Esophagus muscularis mucosa (tissue), 4 donors: ENCODE measurements at regions not wholly inside any gene's neighbourhood (a gene's known extent, or its start where the extent isn't known, plus 50 kb on each side); places are given as distances from the start of the nearest gene placed in this dataset.

ENCODE experiments used
- DNase-seq: peaks from one replicate; pipeline ENCODE4 v3.0.0-alpha.2; 2017; ENCODE audit errors: extremely low spot score
- H3K27ac ChIP-seq, 4 donors: fragments of 200-600 bp; sonication (generic); replicated peaks in 1 of 4; 1 replicate in 3 of 4; 2 replicates in 1 of 4; pipeline ENCODE4 v1.5.1; 2016 to 2019; ENCODE audit warnings: mild to moderate bottlenecking in 1 of 4
- H3K27me3 ChIP-seq, 4 donors: fragments of 200-600 bp; sonication (generic); one replicate each; pipeline versions ENCODE4 v1.5.1 to v1.6.0; 2016 to 2019
- H3K36me3 ChIP-seq, 4 donors: fragments of 200-600 bp; sonication (generic); one replicate each; pipeline ENCODE4 v1.5.1; 2016 to 2019
- H3K4me1 ChIP-seq, 4 donors: fragments of 200-600 bp; sonication (generic); one replicate each; pipeline ENCODE4 v1.5.1; 2016 to 2019
- H3K4me3 ChIP-seq, 4 donors: fragments of 200-600 bp; sonication (generic); 1 replicate in 2 of 4; 2 replicates in 2 of 4; pipeline ENCODE4 v1.5.1; 2016 to 2019; ENCODE audit warnings: mild to moderate bottlenecking in 4 of 4, moderate library complexity in 1 of 4
- H3K9me3 ChIP-seq, 4 donors: fragments of 200-600 bp; sonication (generic); 1 replicate in 3 of 4; 2 replicates in 1 of 4; pipeline ENCODE4 v1.5.1; 2016 to 2019
- CTCF ChIP-seq, 3 experiments: fragments of 200-600 bp in 2 of 3; fragments of 450-650 bp in 1 of 3; sonication (generic) in 2 of 3; IDR thresholded peaks; one replicate each; pipeline ENCODE4 v1.5.1; 2017 to 2019; ENCODE audit warnings: antibody characterized with exemption in 3 of 3, mild to moderate bottlenecking in 2 of 3, moderate library complexity in 1 of 3
- EP300 ChIP-seq: sonication (generic); formaldehyde crosslinking; IDR thresholded peaks from one replicate; pipeline ENCODE4 v1.6.1; 2017; ENCODE audit warnings: antibody characterized with exemption
- POLR2A ChIP-seq: fragments of 450-650 bp; IDR thresholded peaks from one replicate; pipeline ENCODE4 v1.6.1; 2017; ENCODE audit warnings: antibody characterized with exemption, moderate library complexity, mild to moderate bottlenecking, low read depth
- POLR2AphosphoS5 ChIP-seq, 2 donors: sonication (generic); formaldehyde crosslinking; IDR thresholded peaks; one replicate each; pipeline ENCODE4 v1.6.1; 2017; ENCODE audit warnings: antibody characterized with exemption in 2 of 2
- WGBS: methylation state at CpG from one replicate; pipeline ENCODE4 v1.1.5; 2018; 5-methylcytosine and 5-hydroxymethylcytosine counted together
- intact Hi-C: fragments of 100-400 bp; cut with DNase I; formaldehyde crosslinking; loops from one replicate; pipeline ENCODE4 v1.15.1; 2023

GRCh38 chr1:218948446-218948845 is 225.2 kb upstream of the LYPLAL1 start:
- peaks cover 0 to 4% (median 2%) of the 10 kb centered on the region in 4 donors for H3K4me1 ChIP-seq
- no peaks in the 10 kb centered on the region for H3K9me3 ChIP-seq
- intact Hi-C loops, result no loop called here
- no peak overlapping the region for H3K4me3 ChIP-seq
- WGBS, result 82% methylated on average over 6 of the region's 6 CpGs
- TF ChIP-seq EP300 (no peak), POLR2A (no peak)
- H3K27ac ChIP-seq, result no peak overlapping the region
- no peaks in the 10 kb centered on the region for H3K27me3 ChIP-seq
- no peaks in the 10 kb centered on the region for H3K36me3 ChIP-seq
- DNase-seq, result no peak

GRCh38 chr1:218953386-218953785 is 220.3 kb upstream of the LYPLAL1 start:
- no peaks in the 10 kb centered on the region for H3K36me3 ChIP-seq
- H3K27ac ChIP-seq, result no peak overlapping the region
- H3K27me3 ChIP-seq, result no peaks in the 10 kb centered on the region
- H3K9me3 ChIP-seq, result no peaks in the 10 kb centered on the region
- 79% methylated on average over 1 of the region's 1 CpG for WGBS
- H3K4me3 ChIP-seq, result no peak overlapping the region
- DNase-seq, result no peak
- intact Hi-C loops, result no loop called here
- peaks cover 0 to 12% (median 2%) of the 10 kb centered on the region in 4 donors for H3K4me1 ChIP-seq
- TF ChIP-seq POLR2AphosphoS5 (IDR thresholded peaks at IDR 0.05), result peak in 1 of 2 donors; percentile 25
- TF ChIP-seq POLR2A, result no peak

- Histone ChIP-seq H3K27ac (no peak overlapping the region), H3K9me3 (no peaks in the 10 kb centered on the region), H3K36me3 (no peaks in the 10 kb centered on the region), H3K27me3 (no peaks in the 10 kb centered on the region), H3K4me1 (peaks cover 0 to 12% (median 2%) of the 10 kb centered on the region in 4 donors), H3K4me3 (no peak overlapping the region)
- intact Hi-C loops, result no loop called here
- TF ChIP-seq POLR2AphosphoS5 (IDR thresholded peaks at IDR 0.05) (no peak), POLR2A (no peak), EP300 (no peak), CTCF (IDR thresholded peaks at IDR 0.05) (no peak)
- no peak for DNase-seq
- WGBS, result 58% methylated on average over 2 of the region's 2 CpGs
Observed at GRCh38 chr1:218957971-218958370, 215.7 kb upstream of the LYPLAL1 start.

- Histone ChIP-seq H3K9me3 (no peaks in the 10 kb centered on the region), H3K27ac (no peak overlapping the region), H3K36me3 (no peaks in the 10 kb centered on the region), H3K4me3 (no peak overlapping the region), H3K4me1 (no peaks in the 10 kb centered on the region), H3K27me3 (no peaks in the 10 kb centered on the region)
- WGBS, result 81% methylated on average over 1 of the region's 1 CpG
- no peak for DNase-seq
- intact Hi-C loops, result no loop called here
- TF ChIP-seq EP300 (no peak), CTCF (IDR thresholded peaks at IDR 0.05) (no peak), POLR2A (no peak)
Observed at GRCh38 chr1:218959784-218960183, 213.9 kb upstream of the LYPLAL1 start.

- no peak overlapping the region for H3K4me3 ChIP-seq
- H3K27me3 ChIP-seq, result no peaks in the 10 kb centered on the region
- intact Hi-C loops, result no loop called here
- H3K9me3 ChIP-seq, result peaks cover 0 to 12% (median 3%) of the 10 kb centered on the region in 4 donors
- H3K4me1 ChIP-seq, result no peaks in the 10 kb centered on the region
- no peak overlapping the region for H3K27ac ChIP-seq
- TF ChIP-seq POLR2AphosphoS5 (IDR thresholded peaks at IDR 0.05) (no peak), CTCF (IDR thresholded peaks at IDR 0.05) (no peak)
- DNase-seq, result no peak
- no peaks in the 10 kb centered on the region for H3K36me3 ChIP-seq
- 58% methylated on average over 7 of the region's 7 CpGs for WGBS
Observed at GRCh38 chr1:218964471-218965185, 209.1 kb upstream of the LYPLAL1 start.

GRCh38 chr1:218965821-218966220 is 207.9 kb upstream of the LYPLAL1 start:
- intact Hi-C loops, result no loop called here
- TF ChIP-seq EP300 (no peak), POLR2AphosphoS5 (IDR thresholded peaks at IDR 0.05) (no peak), CTCF (IDR thresholded peaks at IDR 0.05) (no peak), POLR2A (no peak)
- Histone ChIP-seq H3K27ac (no peak overlapping the region), H3K4me1 (no peaks in the 10 kb centered on the region), H3K27me3 (no peaks in the 10 kb centered on the region), H3K4me3 (no peak overlapping the region), H3K36me3 (no peaks in the 10 kb centered on the region), H3K9me3 (peaks cover 0 to 12% (median 3%) of the 10 kb centered on the region in 4 donors)
- 77% methylated on average over 1 of the region's 1 CpG for WGBS
- DNase-seq, result no peak
